HG02678 (cell line): ENCODE measurements at regions not wholly inside any gene's neighbourhood (a gene's known extent, or its start where the extent isn't known, plus 50 kb on each side); places are given as distances from the start of the nearest gene placed in this dataset.

Experiments used
- ATAC-seq: cut with Tn5 transposase; IDR thresholded peaks from one replicate; pipeline ENCODE4 v1.9.1; 2021; ENCODE audit warnings: mild to moderate bottlenecking, moderate library complexity; ENCODE audit not compliant: unreplicated experiment

DNA sequence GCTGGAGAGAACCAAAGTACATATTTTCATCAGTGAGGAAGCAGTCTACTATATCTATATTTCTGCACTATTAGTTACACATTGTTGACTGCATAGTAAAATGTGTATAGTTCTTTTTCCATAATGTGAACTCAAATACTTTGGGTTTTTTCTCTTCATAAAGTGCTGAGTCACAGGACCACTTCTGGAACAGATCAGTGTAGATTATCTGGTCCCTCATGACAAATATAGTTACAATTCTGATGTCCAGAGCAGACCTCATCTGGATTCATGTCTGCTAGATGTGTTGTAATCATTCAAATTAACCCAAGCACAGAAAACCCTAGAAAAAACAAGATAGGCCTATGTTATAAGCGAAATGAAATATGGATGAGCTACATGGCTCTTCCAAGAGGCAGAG, 171.4 kb downstream of the SUCLA2 start:
- no peak for ATAC-seq

DNA sequence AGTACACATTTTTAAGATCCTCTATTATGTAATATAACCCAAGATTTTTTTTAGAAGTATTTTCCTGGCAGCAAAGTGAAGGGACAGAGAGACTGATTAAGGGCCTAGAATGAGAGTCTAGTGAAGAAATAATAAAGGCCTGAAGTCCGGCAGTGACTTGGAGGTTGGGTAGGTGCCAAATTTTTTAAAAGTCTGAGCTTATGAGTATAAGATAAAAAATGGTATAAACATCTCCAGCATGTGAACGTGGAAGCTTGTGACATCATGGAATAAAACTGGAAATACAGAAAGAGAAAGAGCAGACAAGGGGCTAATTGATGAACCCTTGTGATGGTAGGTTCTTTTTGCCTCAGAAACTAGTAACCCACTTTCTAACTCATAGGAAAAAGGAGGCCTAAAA, 174.6 kb downstream of the SUCLA2 start:
- ATAC-seq, result no peak

DNA sequence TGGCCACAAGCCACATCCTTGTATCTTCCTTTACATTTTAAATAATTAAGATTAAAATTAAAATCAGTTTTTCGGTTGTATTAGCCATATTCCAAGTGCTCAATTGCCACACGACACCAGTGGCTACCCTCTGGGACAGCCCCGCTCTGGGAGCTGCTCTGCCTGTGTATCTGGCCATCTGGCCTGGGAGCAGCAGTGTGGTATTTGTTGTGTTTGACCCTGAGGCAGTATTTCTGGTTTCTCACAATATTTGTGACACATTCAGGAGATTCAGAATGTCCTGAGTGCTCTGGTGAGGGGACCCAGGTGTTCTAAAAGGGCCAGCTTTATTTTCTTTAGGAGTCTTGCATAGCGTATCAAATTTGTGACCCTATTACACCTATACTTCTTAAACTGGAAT, 179.0 kb downstream of the SUCLA2 start:
- no peak for ATAC-seq

DNA sequence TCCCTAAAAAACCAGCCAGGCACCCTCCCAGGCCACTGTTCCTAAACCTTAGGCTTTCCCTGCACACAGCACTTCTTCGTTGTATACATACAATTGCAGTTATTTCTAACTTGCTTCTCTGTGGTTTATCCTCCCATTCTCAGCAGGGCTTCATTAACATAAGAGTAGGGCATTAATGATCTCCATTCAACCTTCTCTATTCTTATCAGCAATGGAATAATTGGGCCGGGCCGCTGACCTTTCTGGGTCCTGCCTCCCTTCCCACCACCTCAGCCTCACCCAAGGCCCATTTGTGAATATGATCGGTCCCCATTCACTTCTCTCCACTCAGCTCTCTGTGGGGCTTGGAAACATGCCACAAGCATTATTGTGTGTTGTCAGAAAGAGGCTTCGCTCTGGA, 184.2 kb downstream of the SUCLA2 start:
- no peak for ATAC-seq

DNA sequence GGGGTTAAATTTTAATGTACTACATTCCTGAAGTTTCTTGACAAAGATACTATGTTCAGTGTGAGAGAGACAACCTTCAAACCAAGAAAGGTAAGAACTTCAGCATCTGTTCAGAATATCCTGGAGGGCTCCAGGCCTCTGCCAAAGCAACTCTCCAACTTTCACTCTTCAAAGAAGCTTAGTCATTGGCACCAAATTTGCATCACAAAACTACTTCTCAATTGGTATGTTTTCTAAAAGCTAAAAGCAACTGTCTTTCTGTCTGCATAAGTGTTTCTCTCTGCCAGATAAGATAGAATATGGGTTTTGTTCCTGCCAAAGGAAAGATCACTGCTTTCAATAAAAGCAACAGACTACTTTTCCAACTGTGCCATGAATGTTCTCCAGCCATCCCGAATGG, 187.4 kb downstream of the SUCLA2 start:
- no peak for ATAC-seq

DNA sequence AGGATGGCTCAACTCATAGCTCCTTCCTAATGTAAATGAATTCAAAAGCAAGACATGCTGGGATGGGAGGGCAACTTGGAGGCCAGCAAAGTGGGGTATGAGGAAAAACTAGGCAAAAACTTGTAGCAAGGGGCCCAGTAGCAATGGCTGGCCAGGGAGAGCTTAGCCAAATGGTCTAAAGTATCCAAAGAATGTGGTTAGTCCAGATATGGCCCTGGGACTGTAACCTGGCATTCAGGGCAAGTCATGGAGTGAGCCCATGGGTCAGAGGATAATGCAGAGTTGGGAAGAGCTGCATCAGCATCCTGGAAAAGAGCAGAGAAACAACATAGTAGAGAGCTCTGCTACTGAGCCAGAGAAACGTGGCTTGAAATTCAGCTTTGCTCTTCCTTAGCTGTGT, 191.7 kb downstream of the SUCLA2 start:
- ATAC-seq, result no peak

DNA sequence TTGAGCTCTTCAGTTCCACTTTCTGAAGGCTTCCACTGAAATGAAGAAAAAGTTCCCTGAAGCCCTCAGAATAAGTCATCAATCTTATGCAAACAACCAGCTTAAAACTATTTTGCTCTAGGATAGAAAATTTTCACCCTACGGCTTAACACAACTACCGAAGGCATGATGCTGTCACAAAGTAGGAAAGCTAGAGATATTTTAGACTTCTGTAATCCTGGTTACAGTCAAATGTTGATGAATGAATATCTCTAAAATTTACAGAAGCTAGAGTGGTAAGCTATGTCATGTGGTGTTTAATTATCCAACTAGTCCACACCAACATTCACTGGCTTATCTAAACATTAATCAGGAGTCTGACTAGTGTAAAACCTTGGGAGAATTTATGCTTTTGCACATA, 197.9 kb downstream of the SUCLA2 start:
- no peak for ATAC-seq

DNA sequence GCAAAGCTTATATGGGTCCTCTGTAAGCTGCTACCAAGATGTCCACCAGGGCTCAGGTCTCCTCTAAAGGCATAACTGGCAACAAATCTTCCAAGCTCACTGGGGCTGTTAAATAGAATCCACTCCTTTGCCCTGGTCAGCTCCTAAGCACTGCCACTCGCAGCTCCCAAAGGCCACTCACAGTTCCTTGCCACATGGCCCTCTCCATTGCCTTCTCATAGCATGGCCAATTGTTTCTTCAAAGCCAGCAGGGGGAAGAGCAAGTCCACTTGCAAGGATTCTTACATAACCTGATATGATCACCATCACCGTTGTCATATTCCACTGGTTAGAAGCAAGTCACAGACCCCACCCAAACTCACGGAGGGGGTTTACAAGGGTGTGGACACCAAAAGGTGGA, 199.5 kb downstream of the SUCLA2 start:
- no peak for ATAC-seq

DNA sequence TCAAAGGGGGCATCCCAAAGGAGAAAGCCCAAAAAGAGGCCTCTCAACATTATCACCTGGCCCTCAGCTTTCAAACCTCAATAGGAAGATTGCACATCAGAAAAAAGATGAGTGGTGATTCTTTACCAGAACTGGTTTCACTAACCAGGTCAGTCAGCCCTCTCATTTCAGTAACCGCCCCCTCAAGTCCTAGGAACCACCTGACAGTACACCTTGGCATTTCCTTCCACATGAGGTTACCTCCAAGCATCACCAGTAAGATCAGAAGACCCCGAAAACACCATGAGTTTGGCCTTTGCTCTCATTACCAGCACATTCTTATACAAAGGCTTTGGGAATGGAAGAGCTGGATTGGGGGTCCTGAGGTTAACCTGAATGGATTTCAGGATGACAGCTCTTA, 200.5 kb downstream of the SUCLA2 start:
- ATAC-seq, result no peak

DNA sequence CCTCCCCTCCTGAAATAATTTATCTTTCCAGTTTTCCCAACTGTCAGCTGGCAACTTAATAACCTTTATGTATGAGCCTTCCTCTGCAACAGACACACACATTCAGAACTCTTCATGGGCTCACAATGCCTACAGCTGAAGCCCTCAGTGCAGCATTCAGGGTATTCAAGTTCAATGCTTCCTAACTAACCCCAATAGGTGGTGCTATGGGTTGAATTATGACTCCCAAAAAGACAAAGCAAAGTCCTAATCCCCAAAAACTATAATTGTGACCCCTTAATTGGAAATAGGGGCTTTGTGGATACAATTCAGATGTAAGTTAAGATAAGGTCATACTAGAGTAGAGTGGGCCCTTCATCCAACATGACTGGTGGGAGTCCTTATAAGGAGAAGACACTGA, 202.2 kb downstream of the SUCLA2 start:
- no peak for ATAC-seq

DNA sequence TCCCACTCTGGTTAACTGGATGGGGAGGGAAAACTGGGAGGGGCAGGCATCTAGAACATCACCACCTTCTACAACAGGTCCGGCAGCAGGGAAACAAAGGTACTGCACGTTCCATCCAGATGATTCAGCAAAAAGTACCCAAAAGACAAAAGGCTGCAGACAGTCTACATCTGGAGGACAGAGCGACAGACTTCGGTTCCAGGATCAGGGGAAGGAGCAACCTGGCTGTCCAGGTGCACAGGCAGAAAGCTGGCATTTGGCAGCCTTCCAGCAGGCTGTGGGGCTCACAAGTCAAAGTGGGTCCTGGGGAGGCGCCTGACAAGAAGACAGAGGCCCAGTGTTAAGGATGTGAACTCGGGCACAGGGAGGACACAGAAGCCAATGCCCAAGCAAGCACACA, 202.9 kb downstream of the SUCLA2 start:
- no peak for ATAC-seq

DNA sequence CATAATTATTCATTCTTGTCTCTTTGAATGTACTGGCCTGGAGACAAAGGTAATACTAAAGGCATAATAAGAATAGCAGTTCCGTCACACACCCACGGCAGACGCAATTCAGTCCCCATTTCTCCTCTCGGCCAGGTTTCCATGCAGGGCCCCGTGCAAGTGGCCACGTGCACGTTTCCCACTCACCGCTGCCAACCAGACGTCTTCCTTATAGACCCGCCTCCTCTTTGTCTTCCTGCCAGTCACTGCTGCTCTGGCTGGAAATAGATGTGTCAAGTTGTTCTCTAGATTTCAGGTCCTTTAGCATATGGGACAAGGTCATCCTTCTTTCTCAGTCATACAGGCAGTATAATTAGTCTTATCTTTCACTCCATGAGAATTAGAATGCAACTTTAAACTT, 204.3 kb downstream of the SUCLA2 start:
- no peak for ATAC-seq

DNA sequence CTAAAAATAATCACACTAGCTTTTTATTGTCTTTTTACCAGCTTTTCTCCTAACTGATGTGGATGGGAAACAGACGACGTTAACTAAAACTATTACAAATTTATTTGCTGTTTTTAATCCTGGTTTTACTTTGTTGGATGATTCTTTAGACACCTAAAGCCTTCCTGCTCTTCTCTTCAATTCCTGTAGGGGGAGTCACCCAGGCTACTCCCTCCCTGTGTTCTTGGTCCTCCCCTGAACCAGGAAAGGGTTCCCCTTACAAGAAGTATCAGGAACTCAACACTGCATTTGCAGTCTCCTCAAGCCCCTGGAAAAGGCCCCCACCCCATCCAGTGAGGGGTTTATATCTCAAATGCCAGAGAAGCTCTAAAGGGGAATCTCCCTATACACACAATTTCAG, 206.1 kb downstream of the SUCLA2 start:
- no peak for ATAC-seq

DNA sequence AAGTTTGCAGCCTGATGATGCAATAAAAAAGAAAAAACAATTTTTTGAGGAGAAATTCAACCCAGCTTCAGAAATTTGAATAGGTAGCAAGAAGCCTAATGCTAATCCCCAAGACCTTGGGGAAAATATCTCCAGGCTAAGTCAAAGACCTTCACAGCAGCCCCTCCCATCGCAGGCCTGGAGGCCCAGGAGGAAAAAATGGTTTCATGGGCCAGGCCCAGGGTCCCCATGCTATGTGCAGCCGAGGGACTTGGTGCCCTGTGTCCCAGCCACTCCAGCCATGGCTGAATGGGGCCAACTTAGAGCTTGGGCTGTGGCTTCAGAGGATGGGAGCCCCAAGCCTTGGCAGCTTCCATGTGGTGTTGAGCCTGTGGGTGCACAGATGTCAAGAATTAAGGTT, 210.3 kb downstream of the SUCLA2 start:
- ATAC-seq, result no peak

DNA sequence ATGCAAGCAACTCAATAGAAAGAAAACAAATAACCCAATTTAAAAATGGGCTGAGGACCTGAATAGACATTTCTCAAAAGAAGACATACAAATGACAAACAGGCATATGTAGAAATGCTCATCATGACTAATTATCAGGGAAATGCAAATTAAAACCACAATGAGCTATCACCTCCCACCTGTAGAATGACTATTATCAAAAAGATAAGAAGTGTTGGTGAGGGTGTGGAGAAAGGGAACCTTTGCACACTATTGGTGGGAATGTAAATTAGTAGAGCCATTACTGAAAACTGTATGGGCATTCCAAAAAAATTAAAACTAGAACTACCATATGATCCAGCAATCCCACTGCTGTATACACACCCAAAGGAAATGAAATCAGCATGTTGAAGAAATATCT, 212.2 kb downstream of the SUCLA2 start:
- no peak for ATAC-seq

DNA sequence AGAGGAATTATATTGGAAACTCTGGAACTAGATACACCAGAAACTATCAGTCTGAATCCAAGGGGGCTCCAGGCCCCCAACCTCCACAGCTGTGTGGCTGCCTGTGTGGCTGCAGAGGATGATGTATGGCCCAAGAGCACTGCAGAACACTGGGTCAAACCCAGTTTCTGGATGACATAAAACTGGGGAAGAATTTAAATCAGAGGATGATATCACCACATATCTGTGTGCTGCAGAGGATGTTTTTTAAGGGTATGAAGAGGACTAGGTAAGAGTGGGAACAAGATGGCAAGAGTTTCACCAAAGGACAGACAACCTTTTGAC, 226.4 kb downstream of the SUCLA2 start:
- no peak for ATAC-seq

DNA sequence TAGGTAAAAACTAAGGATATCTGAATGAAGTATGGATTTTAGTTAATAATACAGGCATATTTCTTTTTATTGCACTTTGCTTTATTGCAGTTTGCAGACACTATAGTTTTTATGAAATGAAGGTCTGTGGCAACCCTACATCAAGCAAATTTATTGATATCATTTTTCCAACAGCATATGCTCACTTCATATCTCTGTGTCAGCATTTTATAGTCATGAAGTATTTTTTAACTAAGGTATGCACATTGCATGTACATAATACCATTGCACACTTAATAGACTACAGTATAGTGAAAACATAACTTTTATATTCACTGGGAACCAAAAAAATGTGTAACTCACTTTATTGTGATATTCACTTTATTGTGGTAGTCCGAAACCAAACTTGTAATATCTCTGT, 236.3 kb downstream of the SUCLA2 start:
- ATAC-seq, result no peak

DNA sequence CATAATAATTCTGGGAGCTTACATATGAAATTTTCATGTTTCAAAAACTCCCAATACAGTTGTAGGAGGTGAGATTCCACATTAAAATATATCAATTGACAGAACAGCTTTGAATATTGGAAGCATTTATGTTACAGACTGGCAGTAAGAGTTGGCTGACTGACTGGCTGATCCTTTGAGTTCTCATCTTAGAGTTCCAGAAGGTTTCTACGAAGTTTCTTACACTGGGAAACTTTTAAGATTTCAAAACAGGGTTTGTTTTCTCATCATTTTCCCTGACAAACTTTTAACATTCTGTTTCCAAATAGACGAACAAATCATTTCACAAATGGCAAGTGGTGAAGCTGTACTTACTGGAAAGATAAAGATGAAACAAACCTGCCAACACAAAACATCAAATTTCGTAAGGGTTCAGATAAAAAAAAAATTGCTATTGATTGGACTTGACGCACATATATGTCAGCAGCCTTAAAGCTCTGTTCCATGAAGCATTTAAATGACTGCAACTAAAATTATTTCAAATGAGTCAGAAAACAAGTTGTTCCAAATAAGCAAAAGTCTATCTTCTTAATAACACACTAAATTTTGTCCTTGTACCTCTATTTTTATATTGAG, 243.5 kb downstream of the SUCLA2 start:
- no peak for ATAC-seq

DNA sequence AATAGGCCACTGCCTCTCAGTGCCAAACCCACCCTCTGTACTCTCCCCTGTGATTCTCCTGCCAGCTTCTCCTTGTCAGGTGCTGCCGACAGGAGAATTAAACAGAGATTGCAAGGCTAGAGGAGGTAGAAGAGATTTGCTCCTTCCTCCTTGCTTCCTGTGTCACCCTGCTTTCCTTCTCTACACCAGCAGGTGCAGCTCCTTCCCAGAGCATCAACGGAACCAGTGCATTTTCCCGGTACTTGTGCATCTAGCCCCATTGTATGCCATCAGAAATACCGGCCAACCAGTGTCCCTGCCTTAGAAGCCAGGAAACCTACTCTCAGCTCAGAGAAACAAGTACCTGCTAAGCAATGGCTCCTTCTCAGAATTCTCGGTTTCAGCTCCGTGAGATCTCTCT, 253.2 kb downstream of the SUCLA2 start:
- ATAC-seq, result no peak

DNA sequence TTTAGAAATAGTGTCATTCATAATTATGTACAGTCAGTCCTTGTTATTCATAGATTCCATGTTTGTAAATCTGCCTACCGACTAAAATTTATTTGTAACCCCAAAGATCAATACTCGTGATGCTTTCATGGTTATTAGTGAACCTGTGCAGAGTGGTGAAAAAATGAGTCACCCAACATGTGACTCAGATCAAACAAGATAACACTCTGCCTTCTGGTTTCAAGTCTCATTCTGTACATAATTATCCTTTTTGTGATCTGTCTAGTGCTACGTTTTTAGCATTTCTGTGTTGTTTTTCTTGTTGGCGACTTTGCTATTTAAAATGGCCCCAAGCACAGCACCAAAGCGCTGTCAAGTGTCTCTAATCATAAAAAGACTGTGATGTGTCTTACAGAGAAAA, 274.7 kb downstream of the SUCLA2 start:
- ATAC-seq, result no peak

DNA sequence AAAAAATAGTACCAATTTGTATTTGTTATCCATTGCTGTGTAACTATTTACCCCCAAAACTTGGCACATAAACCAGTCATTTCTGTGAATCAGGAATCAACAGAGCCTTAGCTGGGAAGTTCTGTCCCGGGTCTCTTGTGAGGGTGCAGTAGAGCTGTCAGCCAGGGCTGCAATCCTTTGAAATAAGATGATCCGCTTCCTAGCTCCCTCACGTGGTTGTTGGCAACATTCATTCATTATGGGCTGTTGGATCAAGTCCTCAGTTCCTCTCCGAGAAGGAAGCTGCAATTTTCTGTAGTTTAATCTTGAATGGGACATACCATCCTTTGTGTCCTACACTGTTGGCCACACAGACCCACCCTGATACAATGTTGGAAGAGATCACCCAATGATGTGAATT, 277.2 kb downstream of the SUCLA2 start:
- no peak for ATAC-seq

DNA sequence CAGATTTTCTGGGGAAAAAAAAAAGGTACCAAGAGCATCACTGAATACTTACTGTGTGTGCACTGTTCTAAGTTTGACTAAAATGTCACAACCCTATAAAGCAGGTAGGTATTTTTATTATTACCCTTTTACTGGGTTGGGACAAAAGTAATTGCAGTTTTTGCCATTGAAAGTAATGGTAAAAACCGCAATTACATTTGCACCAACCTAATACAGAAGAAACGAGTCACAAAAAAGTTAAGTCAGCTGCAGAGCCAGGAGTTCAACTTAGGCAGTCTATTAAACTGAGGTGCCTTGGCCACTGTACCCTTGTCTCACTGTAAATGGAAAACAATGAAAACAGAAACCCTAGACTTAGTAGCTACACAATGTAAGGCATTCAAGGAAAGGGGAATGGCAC, 281.9 kb downstream of the SUCLA2 start:
- no peak for ATAC-seq

DNA sequence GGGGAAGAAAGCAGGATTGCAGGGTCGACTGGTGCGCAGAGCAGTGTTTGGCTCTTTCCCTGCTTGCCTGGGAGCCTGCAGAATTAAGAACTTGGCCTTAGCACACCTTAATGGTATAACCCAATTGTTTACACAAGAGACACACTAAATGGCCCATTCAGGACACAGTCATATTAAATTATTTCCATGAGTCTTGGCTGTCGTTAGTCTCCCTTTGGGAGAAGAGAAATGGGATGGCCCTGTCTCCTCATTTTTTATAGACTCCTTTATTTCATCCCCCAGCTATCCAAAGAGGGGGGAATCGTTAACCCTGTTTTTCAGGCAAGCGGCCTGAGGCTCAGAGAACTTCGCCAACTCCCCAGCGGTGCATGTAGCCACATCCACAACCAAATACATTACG, 282.5 kb downstream of the SUCLA2 start:
- ATAC-seq, result no peak

DNA sequence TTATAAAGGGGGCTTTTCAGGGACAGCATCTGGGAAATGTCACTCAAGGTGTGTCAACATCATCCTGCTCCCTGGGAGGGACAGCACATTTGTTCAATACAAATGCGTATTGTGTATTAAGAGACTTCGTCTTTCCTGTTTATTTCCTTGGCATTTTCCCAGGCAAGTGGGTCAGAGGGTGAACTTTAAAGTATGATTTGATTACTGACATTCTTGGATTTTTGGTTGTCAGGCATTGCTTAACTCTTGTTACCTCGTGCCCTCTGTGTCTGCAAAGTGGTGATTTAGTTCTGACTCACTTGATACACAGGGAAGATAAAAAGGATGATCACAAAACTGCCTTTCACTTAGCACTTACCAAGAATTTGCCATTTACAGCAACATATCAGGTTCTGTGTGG, 292.7 kb downstream of the SUCLA2 start:
- ATAC-seq, result no peak
